ENCODE measurements at regions not wholly inside any gene's neighbourhood (a gene's known extent, or its start where the extent isn't known, plus 50 kb on each side); places are given as distances from the start of the nearest gene placed in this dataset.

DNA sequence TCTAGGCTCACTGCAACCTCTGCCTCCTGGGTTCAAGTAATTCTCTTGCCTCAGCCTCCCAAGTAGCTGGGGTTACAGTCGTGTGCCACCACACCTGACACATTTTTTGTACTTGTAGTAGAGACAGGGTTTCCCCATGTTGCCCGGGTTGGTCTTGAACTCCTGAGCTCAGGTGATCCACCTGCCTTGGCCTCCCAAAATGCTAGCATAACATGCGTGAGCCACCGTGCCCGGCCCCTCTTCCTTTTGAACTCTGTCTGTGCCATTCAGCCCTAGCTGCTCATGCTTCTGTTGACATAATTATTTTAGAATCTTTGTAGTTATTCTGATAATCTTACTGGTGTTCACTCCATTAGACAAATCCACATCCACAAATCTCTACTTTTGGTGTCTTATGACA, 1231.3 kb upstream of the ADGRL3 start:
- Histone ChIP-seq H3K27ac (ENCODE audit: extremely low read length, insufficient read depth, low read length) (no peak overlapping the region), H3K4me2 (ENCODE audit: low read depth, low read length) (no peak overlapping the region), H3K4me1 (ENCODE audit: insufficient read depth, low read length) (no peaks in the 10 kb centered on the region), H3K9ac (ENCODE audit: insufficient read depth, low read depth, low read length) (no peak overlapping the region), H3K79me2 (ENCODE audit: insufficient read depth, low read length) (no peaks in the 10 kb centered on the region), H3K36me3 (replicated peaks in 1 of 2; ENCODE audit: control insufficient read depth in 1 of 2, insufficient read depth in 2 of 2, low read length in 2 of 2) (no peaks in the 10 kb centered on the region), H3K9me3 (ENCODE audit: low read length) (no peaks in the 10 kb centered on the region), H2AFZ (ENCODE audit: low read length) (no peak overlapping the region), H3K27me3 (ENCODE audit: control insufficient read depth in 1 of 2, insufficient read depth in 2 of 2, low read length in 2 of 2) (no peaks in the 10 kb centered on the region), H3K4me3 (replicated peaks in 1 of 3; ENCODE audit: insufficient read depth in 1 of 3, low read depth in 2 of 3, low read length in 3 of 3) (no peak overlapping the region), H4K20me1 (ENCODE audit: insufficient read depth, low read length) (no peaks in the 10 kb centered on the region)
- ATAC-seq (no peak), DNase-seq (ENCODE audit: low spot score) (no peak), FAIRE-seq (no peak)
- CTCF ChIA-PET (ENCODE audit: low intra/inter-chr PET ratio, low total read pairs) = no interaction called here
- intact Hi-C loops (cut with micrococcal nuclease; ENCODE audit: unreplicated experiment) = no loop called here
- POLR2A ChIA-PET = no interaction called here
- in situ Hi-C loops (cut with HindIII; ENCODE audit: extremely low pct_ligation_motif_present, low pct_unique_long_range_greater_than_20kb) = no loop called here
- TF ChIP-seq ZNF598 (CRISPR knock-in tag; IDR thresholded peaks at IDR 0.05; ENCODE audit: borderline replicate concordance) (no peak), CBX5 (CRISPR knock-in tag; IDR thresholded peaks at IDR 0.05; ENCODE audit: borderline replicate concordance) (no peak), TRIM24 (CRISPR knock-in tag; IDR thresholded peaks at IDR 0.05) (no peak), ZNF75D (CRISPR knock-in tag; IDR thresholded peaks at IDR 0.05; ENCODE audit: borderline replicate concordance) (no peak)
- WGBS (ENCODE audit: low lambda C conversion rate) = 43% methylated on average over 5 of the region's 5 CpGs
- BruUV-seq (replicated peaks) = no TSS peak

- BruUV-seq (replicated peaks) = no TSS peak
- 1% methylated on average over 3 of the region's 3 CpGs for WGBS (ENCODE audit: low lambda C conversion rate)
- DNase-seq (ENCODE audit: low spot score) = no peak
These were observed 1230.2 kb upstream of the ADGRL3 start for GRCh38 chr4:59969909-59970308.

More at GRCh38 chr4:59969909-59970308, 1230.2 kb upstream of the ADGRL3 start:
- Histone ChIP-seq H2AFZ (ENCODE audit: low read length) (no peak overlapping the region), H3K4me1 (ENCODE audit: insufficient read depth, low read length) (no peaks in the 10 kb centered on the region), H3K4me2 (ENCODE audit: low read depth, low read length) (no peak overlapping the region), H3K4me3 (replicated peaks in 1 of 3; ENCODE audit: insufficient read depth in 1 of 3, low read depth in 2 of 3, low read length in 3 of 3) (no peak overlapping the region), H3K9ac (ENCODE audit: insufficient read depth, low read depth, low read length) (no peak overlapping the region), H3K36me3 (replicated peaks in 1 of 2; ENCODE audit: control insufficient read depth in 1 of 2, insufficient read depth in 2 of 2, low read length in 2 of 2) (no peaks in the 10 kb centered on the region), H3K27ac (ENCODE audit: extremely low read length, insufficient read depth, low read length) (no peak overlapping the region), H3K27me3 (ENCODE audit: control insufficient read depth in 1 of 2, insufficient read depth in 2 of 2, low read length in 2 of 2) (no peaks in the 10 kb centered on the region), H3K79me2 (ENCODE audit: insufficient read depth, low read length) (no peaks in the 10 kb centered on the region), H3K9me3 (ENCODE audit: low read length) (no peaks in the 10 kb centered on the region), H4K20me1 (ENCODE audit: insufficient read depth, low read length) (no peaks in the 10 kb centered on the region)
- POLR2A ChIA-PET = no interaction called here
- CTCF ChIA-PET (ENCODE audit: low intra/inter-chr PET ratio, low total read pairs) = no interaction called here
- TF ChIP-seq, protein P1, sequence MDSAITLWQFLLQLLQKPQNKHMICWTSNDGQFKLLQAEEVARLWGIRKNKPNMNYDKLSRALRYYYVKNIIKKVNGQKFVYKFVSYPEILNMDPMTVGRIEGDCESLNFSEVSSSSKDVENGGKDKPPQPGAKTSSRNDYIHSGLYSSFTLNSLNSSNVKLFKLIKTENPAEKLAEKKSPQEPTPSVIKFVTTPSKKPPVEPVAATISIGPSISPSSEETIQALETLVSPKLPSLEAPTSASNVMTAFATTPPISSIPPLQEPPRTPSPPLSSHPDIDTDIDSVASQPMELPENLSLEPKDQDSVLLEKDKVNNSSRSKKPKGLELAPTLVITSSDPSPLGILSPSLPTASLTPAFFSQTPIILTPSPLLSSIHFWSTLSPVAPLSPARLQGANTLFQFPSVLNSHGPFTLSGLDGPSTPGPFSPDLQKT (CRISPR knock-in tag; IDR thresholded peaks at IDR 0.05; ENCODE audit: borderline replicate concordance) = no peak
- TF ChIP-seq CCDC6 (CRISPR knock-in tag; IDR thresholded peaks at IDR 0.05) = no peak
- no peak for TF ChIP-seq NFE2L1 (CRISPR knock-in tag; IDR thresholded peaks at IDR 0.05; ENCODE audit: borderline replicate concordance)
- no peak for TF ChIP-seq TARDBP (CRISPR knock-in tag; IDR thresholded peaks at IDR 0.05)
- TF ChIP-seq ZNF343 (CRISPR knock-in tag; IDR thresholded peaks at IDR 0.05) = no peak
- TF ChIP-seq, protein P2, sequence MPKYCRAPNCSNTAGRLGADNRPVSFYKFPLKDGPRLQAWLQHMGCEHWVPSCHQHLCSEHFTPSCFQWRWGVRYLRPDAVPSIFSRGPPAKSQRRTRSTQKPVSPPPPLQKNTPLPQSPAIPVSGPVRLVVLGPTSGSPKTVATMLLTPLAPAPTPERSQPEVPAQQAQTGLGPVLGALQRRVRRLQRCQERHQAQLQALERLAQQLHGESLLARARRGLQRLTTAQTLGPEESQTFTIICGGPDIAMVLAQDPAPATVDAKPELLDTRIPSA (CRISPR knock-in tag; IDR thresholded peaks at IDR 0.05; ENCODE audit: borderline replicate concordance) = no peak
- no peak for TF ChIP-seq SKI (IDR thresholded peaks at IDR 0.05; ENCODE audit: partially characterized antibody)
- FAIRE-seq (no peak), ATAC-seq (no peak)
- intact Hi-C loops (cut with micrococcal nuclease; ENCODE audit: unreplicated experiment) = no loop called here
- in situ Hi-C loops (cut with HindIII; ENCODE audit: extremely low pct_ligation_motif_present, low pct_unique_long_range_greater_than_20kb) = no loop called here
